Fibroblast of villous mesenchyme (primary cell): ENCODE measurements at regions not wholly inside any gene's neighbourhood (a gene's known extent, or its start where the extent isn't known, plus 50 kb on each side); places are given as distances from the start of the nearest gene placed in this dataset.

Source experiments
- DNase-seq: peaks from one replicate; pipeline ENCODE4 v3.0.0-alpha.2; 2010; ENCODE audit warnings: low read depth
- H3K4me3 ChIP-seq: 2 replicates; pipeline ENCODE4 v1.5.1; 2011; ENCODE audit warnings: low read depth, mild to moderate bottlenecking, low read length
- TF ChIP-seq, protein P1 (sequence below): IDR thresholded peaks from 2 replicates; pipeline ENCODE4 v1.5.1; 2012; ENCODE audit warnings: low read depth, mild to moderate bottlenecking, low read length; ENCODE audit not compliant: insufficient read depth

- H3K4me3 ChIP-seq, result no peak overlapping the region
- TF ChIP-seq, protein P1, sequence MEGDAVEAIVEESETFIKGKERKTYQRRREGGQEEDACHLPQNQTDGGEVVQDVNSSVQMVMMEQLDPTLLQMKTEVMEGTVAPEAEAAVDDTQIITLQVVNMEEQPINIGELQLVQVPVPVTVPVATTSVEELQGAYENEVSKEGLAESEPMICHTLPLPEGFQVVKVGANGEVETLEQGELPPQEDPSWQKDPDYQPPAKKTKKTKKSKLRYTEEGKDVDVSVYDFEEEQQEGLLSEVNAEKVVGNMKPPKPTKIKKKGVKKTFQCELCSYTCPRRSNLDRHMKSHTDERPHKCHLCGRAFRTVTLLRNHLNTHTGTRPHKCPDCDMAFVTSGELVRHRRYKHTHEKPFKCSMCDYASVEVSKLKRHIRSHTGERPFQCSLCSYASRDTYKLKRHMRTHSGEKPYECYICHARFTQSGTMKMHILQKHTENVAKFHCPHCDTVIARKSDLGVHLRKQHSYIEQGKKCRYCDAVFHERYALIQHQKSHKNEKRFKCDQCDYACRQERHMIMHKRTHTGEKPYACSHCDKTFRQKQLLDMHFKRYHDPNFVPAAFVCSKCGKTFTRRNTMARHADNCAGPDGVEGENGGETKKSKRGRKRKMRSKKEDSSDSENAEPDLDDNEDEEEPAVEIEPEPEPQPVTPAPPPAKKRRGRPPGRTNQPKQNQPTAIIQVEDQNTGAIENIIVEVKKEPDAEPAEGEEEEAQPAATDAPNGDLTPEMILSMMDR, result no peak
- DNase-seq, result peak; percentile 83
Measured at GRCh38 chr3:194272861-194273742, 78.0 kb downstream of the CPN2 start.

DNA sequence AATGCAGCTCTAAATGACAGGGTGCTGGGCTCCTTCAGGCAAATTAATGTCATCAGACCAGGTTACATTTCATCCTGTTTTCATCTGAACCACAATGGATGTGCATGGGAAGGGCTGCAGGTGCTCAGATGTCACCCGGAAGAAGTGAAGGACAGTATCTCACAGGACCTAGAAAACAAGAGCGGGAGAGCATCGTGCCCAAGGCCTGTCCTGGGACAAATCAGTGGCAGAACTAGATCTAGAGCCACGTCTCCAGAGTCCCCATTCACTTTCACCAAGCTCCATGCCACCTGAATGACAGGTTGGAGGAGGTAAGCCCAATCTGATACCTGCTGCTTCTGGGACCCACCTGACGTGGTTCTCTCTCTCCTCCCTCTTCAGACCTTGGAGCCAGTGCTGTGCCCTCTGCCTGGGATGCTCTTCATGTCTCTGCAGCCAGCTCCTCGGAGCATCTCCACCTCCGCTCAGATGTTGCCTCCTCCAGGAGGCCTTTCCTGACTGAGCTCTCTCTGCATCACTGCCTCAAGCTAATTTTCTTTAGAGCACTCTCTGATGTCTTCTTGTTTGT lies 77.3 kb downstream of the CPN2 start:
- TF ChIP-seq, protein P1, result no peak
- DNase-seq, result no peak
- no peak overlapping the region for H3K4me3 ChIP-seq

- no peak for DNase-seq
- no peak overlapping the region for H3K4me3 ChIP-seq
- TF ChIP-seq, protein P1, result no peak
Measured at GRCh38 chr3:194274424-194275085, 76.6 kb downstream of the CPN2 start.

DNA sequence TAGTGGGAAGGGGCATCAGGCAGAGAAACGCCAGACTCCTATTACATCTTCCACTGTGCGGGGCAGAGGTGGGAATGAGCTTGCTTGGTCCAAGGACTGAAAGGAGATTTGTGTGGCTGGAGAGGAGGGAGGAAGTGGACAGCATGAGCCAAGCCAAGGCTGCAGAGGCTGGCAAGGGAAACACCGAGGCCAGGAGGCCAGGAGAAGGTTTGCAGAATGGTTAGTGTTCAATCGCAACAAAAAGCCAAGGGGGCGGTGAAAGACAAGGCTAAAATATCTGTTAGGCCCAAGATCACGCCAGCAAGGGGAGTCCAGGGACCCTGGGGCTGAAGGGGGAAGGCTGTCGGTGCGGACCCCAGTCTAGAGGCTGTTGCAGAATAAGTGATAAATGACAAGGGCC lies 75.8 kb downstream of the CPN2 start:
- TF ChIP-seq, protein P1, result no peak
- no peak for DNase-seq
- no peak overlapping the region for H3K4me3 ChIP-seq

- DNase-seq, result no peak
- TF ChIP-seq, protein P1, result no peak
- no peak overlapping the region for H3K4me3 ChIP-seq
Measured at GRCh38 chr3:194275721-194276120, 75.4 kb downstream of the CPN2 start.

DNA sequence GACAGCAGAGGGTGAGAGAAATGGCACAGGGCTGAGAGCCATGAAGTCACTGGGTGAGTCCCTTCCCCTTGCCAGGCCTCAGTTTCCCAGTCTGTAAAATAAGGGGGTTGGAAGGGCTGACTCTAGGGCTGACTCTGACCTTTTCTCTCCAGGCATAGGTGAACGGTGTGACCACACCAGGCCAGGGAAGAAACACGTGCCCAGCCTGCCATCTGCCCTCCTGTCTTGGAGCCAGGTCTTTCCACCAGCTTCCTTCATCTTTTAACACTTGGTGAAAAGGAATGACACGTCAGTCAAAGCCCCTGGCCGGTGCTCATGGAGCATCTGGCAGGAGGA lies 74.4 kb downstream of the CPN2 start:
- TF ChIP-seq, protein P1, result no peak
- no peak for DNase-seq
- H3K4me3 ChIP-seq, result no peak overlapping the region
